ENCODE measurements at regions not wholly inside any gene's neighbourhood (a gene's known extent, or its start where the extent isn't known, plus 50 kb on each side); places are given as distances from the start of the nearest gene placed in this dataset.

DNA sequence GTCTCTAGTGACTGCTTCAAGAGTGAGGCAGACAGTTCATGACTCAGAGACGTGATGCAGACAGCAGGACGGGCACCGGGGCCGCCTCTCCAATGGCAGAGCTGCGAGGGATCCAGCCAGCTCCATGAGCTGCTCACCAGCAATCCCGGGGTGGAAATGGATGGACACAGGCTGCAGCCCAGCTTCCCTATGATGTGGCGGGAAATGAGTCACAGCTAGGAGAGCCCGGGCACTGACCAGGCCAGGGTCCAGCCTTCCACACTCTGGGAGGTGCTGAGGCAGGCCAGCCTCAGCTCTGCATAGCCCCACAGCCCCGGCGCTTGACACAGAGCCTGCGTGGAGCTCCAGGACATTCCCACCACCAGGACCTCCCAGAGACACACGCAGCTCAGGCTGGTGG is 244.8 kb upstream of the IRX2 start:
- no peak for TF ChIP-seq POLR2A (IDR thresholded peaks at IDR 0.05)
- TF ChIP-seq, protein P1, sequence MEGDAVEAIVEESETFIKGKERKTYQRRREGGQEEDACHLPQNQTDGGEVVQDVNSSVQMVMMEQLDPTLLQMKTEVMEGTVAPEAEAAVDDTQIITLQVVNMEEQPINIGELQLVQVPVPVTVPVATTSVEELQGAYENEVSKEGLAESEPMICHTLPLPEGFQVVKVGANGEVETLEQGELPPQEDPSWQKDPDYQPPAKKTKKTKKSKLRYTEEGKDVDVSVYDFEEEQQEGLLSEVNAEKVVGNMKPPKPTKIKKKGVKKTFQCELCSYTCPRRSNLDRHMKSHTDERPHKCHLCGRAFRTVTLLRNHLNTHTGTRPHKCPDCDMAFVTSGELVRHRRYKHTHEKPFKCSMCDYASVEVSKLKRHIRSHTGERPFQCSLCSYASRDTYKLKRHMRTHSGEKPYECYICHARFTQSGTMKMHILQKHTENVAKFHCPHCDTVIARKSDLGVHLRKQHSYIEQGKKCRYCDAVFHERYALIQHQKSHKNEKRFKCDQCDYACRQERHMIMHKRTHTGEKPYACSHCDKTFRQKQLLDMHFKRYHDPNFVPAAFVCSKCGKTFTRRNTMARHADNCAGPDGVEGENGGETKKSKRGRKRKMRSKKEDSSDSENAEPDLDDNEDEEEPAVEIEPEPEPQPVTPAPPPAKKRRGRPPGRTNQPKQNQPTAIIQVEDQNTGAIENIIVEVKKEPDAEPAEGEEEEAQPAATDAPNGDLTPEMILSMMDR (IDR thresholded peaks at IDR 0.05) = no peak

Data from sigmoid colon (tissue), 3 donors.